Thoracic aorta (tissue), 2 donors: ENCODE measurements at regions not wholly inside any gene's neighbourhood (a gene's known extent, or its start where the extent isn't known, plus 50 kb on each side); places are given as distances from the start of the nearest gene placed in this dataset.

Source experiments
- ATAC-seq: fragments of 150-250 bp; one replicate; pipeline ENCODE4 v1.8.0; 2017; ENCODE audit warnings: low read depth; ENCODE audit not compliant: insufficient number of reproducible peaks, low FRiP score
- DNase-seq: peaks from one replicate; pipeline ENCODE4 v3.0.0-alpha.2; 2020; ENCODE audit warnings: low spot score
- H3K27ac ChIP-seq, 2 donors: fragments of 200-600 bp; sonication (generic); 1 replicate in 1 of 2; 2 replicates in 1 of 2; pipeline ENCODE4 v1.5.1; 2016; ENCODE audit warnings: mild to moderate bottlenecking in 2 of 2, moderate library complexity in 2 of 2
- H3K27me3 ChIP-seq: fragments of 200-600 bp; sonication (generic); replicated peaks from 2 replicates; pipeline ENCODE4 v1.6.0; 2016; ENCODE audit warnings: mild to moderate bottlenecking; ENCODE audit not compliant: insufficient read depth
- H3K36me3 ChIP-seq: fragments of 200-600 bp; sonication (generic); one replicate; pipeline ENCODE4 v1.5.1; 2016
- H3K4me1 ChIP-seq, 2 donors: fragments of 200-600 bp; sonication (generic); 1 replicate in 1 of 2; 2 replicates in 1 of 2; pipeline versions ENCODE4 v1.5.1 to v1.6.0; 2016; ENCODE audit warnings: low read depth in 2 of 2, mild to moderate bottlenecking in 1 of 2; ENCODE audit not compliant: control insufficient read depth in 1 of 2
- H3K4me3 ChIP-seq: fragments of 200-600 bp; sonication (generic); 2 replicates; pipeline ENCODE4 v1.5.1; 2016; ENCODE audit warnings: mild to moderate bottlenecking
- H3K9me3 ChIP-seq: fragments of 200-600 bp; sonication (generic); 2 replicates; pipeline ENCODE4 v1.5.1; 2016
- TF ChIP-seq, protein P1 (sequence below): fragments of 200-600 bp; sonication (generic); IDR thresholded peaks from one replicate; pipeline ENCODE4 v1.5.1; 2019; ENCODE audit warnings: antibody characterized with exemption

DNA sequence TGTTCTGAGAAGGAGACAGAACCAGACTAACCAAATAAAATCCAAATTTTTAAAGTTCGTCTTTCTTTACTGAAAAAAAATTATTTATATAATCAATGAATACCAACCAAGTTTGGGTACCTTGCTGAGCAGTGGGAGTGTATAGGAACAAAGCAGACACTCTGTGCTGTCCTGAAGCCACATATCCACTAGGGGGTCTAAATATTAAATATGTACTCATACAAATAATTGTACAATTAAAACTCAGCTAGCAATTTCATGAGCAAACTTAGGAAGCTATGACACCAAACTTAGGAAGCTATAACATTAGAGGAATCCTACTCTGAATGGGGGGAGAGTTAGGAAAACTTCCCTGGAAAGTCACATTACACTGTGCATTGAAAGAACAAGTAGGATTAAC lies 582.0 kb upstream of the EPHA5 start:
- no peak for ATAC-seq
- no peaks in the 10 kb centered on the region for H3K27me3 ChIP-seq

GRCh38 chr4:66246643-66247042 lies 576.4 kb upstream of the EPHA5 start:
- H3K4me1 ChIP-seq: no peaks in the 10 kb centered on the region
- ATAC-seq (no peak), DNase-seq (no peak)
- TF ChIP-seq, protein P1, sequence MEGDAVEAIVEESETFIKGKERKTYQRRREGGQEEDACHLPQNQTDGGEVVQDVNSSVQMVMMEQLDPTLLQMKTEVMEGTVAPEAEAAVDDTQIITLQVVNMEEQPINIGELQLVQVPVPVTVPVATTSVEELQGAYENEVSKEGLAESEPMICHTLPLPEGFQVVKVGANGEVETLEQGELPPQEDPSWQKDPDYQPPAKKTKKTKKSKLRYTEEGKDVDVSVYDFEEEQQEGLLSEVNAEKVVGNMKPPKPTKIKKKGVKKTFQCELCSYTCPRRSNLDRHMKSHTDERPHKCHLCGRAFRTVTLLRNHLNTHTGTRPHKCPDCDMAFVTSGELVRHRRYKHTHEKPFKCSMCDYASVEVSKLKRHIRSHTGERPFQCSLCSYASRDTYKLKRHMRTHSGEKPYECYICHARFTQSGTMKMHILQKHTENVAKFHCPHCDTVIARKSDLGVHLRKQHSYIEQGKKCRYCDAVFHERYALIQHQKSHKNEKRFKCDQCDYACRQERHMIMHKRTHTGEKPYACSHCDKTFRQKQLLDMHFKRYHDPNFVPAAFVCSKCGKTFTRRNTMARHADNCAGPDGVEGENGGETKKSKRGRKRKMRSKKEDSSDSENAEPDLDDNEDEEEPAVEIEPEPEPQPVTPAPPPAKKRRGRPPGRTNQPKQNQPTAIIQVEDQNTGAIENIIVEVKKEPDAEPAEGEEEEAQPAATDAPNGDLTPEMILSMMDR: no peak
- H3K9me3 ChIP-seq: no peaks in the 10 kb centered on the region
- no peaks in the 10 kb centered on the region for H3K36me3 ChIP-seq
- H3K4me3 ChIP-seq: no peak overlapping the region
- H3K27me3 ChIP-seq: no peaks in the 10 kb centered on the region
- H3K27ac ChIP-seq: no peak overlapping the region

More for the DNA sequence above, 582.0 kb upstream of the EPHA5 start:
- TF ChIP-seq, protein P1: no peak
- H3K27ac ChIP-seq: no peak overlapping the region
- H3K4me1 ChIP-seq: no peaks in the 10 kb centered on the region
- no peaks in the 10 kb centered on the region for H3K36me3 ChIP-seq
- H3K4me3 ChIP-seq: no peak overlapping the region
- DNase-seq: no peak
- H3K9me3 ChIP-seq: no peaks in the 10 kb centered on the region

DNA sequence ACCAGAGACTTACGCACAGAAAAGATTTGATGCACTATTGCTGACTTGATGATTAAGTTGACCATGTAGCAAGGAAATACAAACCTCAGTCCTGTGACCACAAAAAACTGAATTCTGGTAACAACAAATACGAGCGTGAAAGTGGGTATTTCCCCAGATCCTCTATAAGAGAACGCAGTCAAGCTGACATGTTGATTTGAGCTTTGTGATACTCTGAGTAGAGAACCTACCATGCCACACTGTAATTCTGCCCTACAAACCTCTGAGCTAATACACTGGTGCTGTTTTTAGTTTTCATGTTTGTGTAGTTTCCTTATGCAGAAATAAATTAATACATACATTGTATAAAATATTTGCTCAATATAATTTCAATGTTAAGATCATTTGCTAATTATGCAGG lies 565.6 kb upstream of the EPHA5 start:
- Histone ChIP-seq H3K9me3 (no peaks in the 10 kb centered on the region), H3K4me1 (no peaks in the 10 kb centered on the region), H3K36me3 (no peaks in the 10 kb centered on the region), H3K4me3 (no peak overlapping the region), H3K27ac (no peak overlapping the region), H3K27me3 (no peaks in the 10 kb centered on the region)
- ATAC-seq (no peak), DNase-seq (no peak)
- TF ChIP-seq, protein P1: no peak

GRCh38 chr4:66229885-66230284 lies 559.6 kb upstream of the EPHA5 start:
- H3K9me3 ChIP-seq: no peaks in the 10 kb centered on the region
- no peak for DNase-seq
- no peaks in the 10 kb centered on the region for H3K27me3 ChIP-seq
- H3K27ac ChIP-seq: no peak overlapping the region
- H3K4me3 ChIP-seq: no peak overlapping the region
- H3K36me3 ChIP-seq: no peaks in the 10 kb centered on the region
- TF ChIP-seq, protein P1: no peak
- no peak for ATAC-seq
- no peaks in the 10 kb centered on the region for H3K4me1 ChIP-seq

DNA sequence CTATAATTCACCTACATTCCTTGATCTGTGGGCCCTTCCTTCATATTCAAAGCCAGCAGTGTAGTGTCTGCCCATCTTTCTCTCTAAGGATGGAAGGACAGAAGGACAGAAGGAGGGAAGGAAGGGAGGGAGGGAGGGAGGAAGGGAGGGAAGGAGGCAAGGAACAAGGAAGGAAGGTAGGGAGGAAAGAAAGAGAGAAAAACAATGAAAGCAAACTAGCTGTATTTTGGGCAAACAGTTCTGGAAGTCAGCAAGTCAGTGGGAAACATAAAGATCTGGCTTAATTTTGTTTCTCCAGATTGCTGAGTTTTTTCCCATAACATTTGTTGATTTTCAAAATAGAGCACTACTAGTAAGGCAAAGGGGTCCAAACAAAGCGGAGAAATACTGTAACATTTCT lies 555.2 kb upstream of the EPHA5 start:
- H3K4me3 ChIP-seq: no peak overlapping the region
- no peak overlapping the region for H3K27ac ChIP-seq
- no peaks in the 10 kb centered on the region for H3K9me3 ChIP-seq
- DNase-seq (no peak), ATAC-seq (no peak)
- no peaks in the 10 kb centered on the region for H3K36me3 ChIP-seq
- no peaks in the 10 kb centered on the region for H3K4me1 ChIP-seq
- H3K27me3 ChIP-seq: no peaks in the 10 kb centered on the region
- TF ChIP-seq, protein P1: no peak
